H1 (cell line): ENCODE measurements at regions not wholly inside any gene's neighbourhood (a gene's known extent, or its start where the extent isn't known, plus 50 kb on each side); places are given as distances from the start of the nearest gene placed in this dataset.

Experiments
- CTCF ChIA-PET: fragments of 300-600 bp; sonication (Branson Sonifier 250); formaldehyde crosslinking; loops from one replicate; lab custom pipeline; 2021; ENCODE audit not compliant: partially characterized antibody; lab: Charles Lee
- POLR2A ChIA-PET: fragments of 300-600 bp; sonication (Branson Sonifier 250); formaldehyde crosslinking; loops from one replicate; lab custom pipeline; 2021; ENCODE audit warnings: inconsistent platforms; ENCODE audit not compliant: partially characterized antibody; lab: Charles Lee
- DNase-seq, 2 experiments: peaks; one replicate each; pipeline versions ENCODE4 v3.0.0 to v3.0.0-alpha.2; 2010 to 2022; ENCODE audit warnings: low spot score in 2 of 2, low read depth in 1 of 2, mixed read lengths in 1 of 2
- FAIRE-seq: peaks from 2 replicates; lab custom pipeline; 2011; peaks lifted over from hg19 to GRCh38; lab: Jason Lieb, UNC
- H2AFZ ChIP-seq: 2 replicates; pipeline ENCODE4 v1.8.1; 2012; ENCODE audit warnings: low read length, inconsistent platforms
- H2AK5ac ChIP-seq: 2 replicates; pipeline ENCODE4 v1.6.1; 2013; ENCODE audit warnings: low read depth, low read length
- H2BK120ac ChIP-seq: replicated peaks from 2 replicates; pipeline ENCODE3; 2013; ENCODE audit warnings: low read depth, low read length, inconsistent platforms
- H2BK12ac ChIP-seq: 2 replicates; pipeline ENCODE4 v1.6.1; 2013; ENCODE audit warnings: low read depth, low read length
- H2BK15ac ChIP-seq: 2 replicates; pipeline ENCODE4 v1.6.1; 2013; ENCODE audit warnings: low read length
- H2BK20ac ChIP-seq: 2 replicates; pipeline ENCODE4 v1.6.1; 2013; ENCODE audit warnings: low read length
- H2BK5ac ChIP-seq: 2 replicates; pipeline ENCODE4 v1.6.1; 2013; ENCODE audit warnings: low read depth, low read length
- H3K14ac ChIP-seq: 2 replicates; pipeline ENCODE4 v1.6.1; 2013; ENCODE audit warnings: inconsistent platforms; ENCODE audit not compliant: insufficient read length
- H3K18ac ChIP-seq: 2 replicates; pipeline ENCODE4 v1.6.1; 2013; ENCODE audit warnings: low read length; ENCODE audit errors: extremely low read depth
- H3K23ac ChIP-seq: 2 replicates; pipeline ENCODE4 v1.6.1; 2013; ENCODE audit warnings: inconsistent platforms; ENCODE audit not compliant: insufficient read length
- H3K23me2 ChIP-seq: 2 replicates; pipeline ENCODE4 v1.6.1; 2013; ENCODE audit warnings: low read depth, low read length
- H3K27ac ChIP-seq: 2 replicates; pipeline ENCODE4 v1.6.1; 2011; ENCODE audit warnings: low read depth, low read length, inconsistent platforms
- H3K27me3 ChIP-seq, 4 experiments: replicated peaks in 1 of 4; 1 replicate in 1 of 4; 2 replicates in 3 of 4; pipeline versions ENCODE4 v1.6.1 to v1.8.1; 2011 to 2013; ENCODE audit warnings: low read length in 3 of 4, mild to moderate bottlenecking in 3 of 4, inconsistent platforms in 2 of 4, mixed read lengths in 2 of 4, moderate library complexity in 1 of 4; ENCODE audit not compliant: control insufficient read depth in 3 of 4, insufficient read depth in 3 of 4; ENCODE audit errors: extremely low read depth in 1 of 4
- H3K36me3 ChIP-seq, 4 experiments: 2 replicates each; pipeline versions ENCODE4 v1.6.1 to v1.8.1; 2011 to 2013; ENCODE audit warnings: mild to moderate bottlenecking in 4 of 4, low read length in 3 of 4, moderate library complexity in 2 of 4, control low read depth in 1 of 4, inconsistent platforms in 1 of 4; ENCODE audit not compliant: insufficient read depth in 4 of 4, control insufficient read depth in 2 of 4
- H3K4ac ChIP-seq: replicated peaks from 2 replicates; pipeline ENCODE3; 2013; ENCODE audit warnings: low read length, low read depth, mixed read lengths, inconsistent platforms; ENCODE audit not compliant: insufficient read length
- H3K4me1 ChIP-seq, 4 experiments: replicated peaks in 1 of 4; 1 replicate in 1 of 4; 2 replicates in 3 of 4; pipeline versions ENCODE4 v1.6.1 to v1.8.1; 2011 to 2013; ENCODE audit warnings: low read length in 3 of 4, inconsistent platforms in 2 of 4, mixed read lengths in 1 of 4; ENCODE audit not compliant: insufficient read depth in 4 of 4, control insufficient read depth in 3 of 4
- H3K4me2 ChIP-seq, 2 experiments: 2 replicates each; pipeline versions ENCODE4 v1.6.1 to v1.8.1; 2011 to 2013; ENCODE audit warnings: low read depth in 2 of 2, low read length in 2 of 2, control low read depth in 1 of 2, inconsistent platforms in 1 of 2, mild to moderate bottlenecking in 1 of 2; ENCODE audit not compliant: insufficient read depth in 1 of 2
- H3K4me3 ChIP-seq, 4 experiments: fragments of 200-600, 300-600 bp in 1 of 4; sonication (generic), shearing (Covaris generic), sonication (Bioruptor Twin) in 1 of 4; 2 replicates each; pipeline versions ENCODE4 v1.5.1 to v1.8.1; 2011 to 2016; ENCODE audit warnings: low read length in 4 of 4, low read depth in 3 of 4, control low read depth in 2 of 4, inconsistent platforms in 2 of 4, mild to moderate bottlenecking in 2 of 4, mixed read lengths in 1 of 4, moderate library complexity in 1 of 4; ENCODE audit not compliant: insufficient read depth in 2 of 4; ENCODE audit errors: extremely low read depth in 1 of 4
- H3K56ac ChIP-seq: replicated peaks from 2 replicates; pipeline ENCODE3; 2013; ENCODE audit warnings: low read depth, mild to moderate bottlenecking, mixed read lengths, low read length, inconsistent platforms; ENCODE audit not compliant: insufficient read length
- H3K79me1 ChIP-seq: 2 replicates; pipeline ENCODE4 v1.6.1; 2013; ENCODE audit warnings: low read depth, low read length, control low read depth
- H3K79me2 ChIP-seq, 2 experiments: 2 replicates each; pipeline versions ENCODE4 v1.6.1 to v1.8.1; 2012 to 2013; ENCODE audit warnings: low read length in 2 of 2, mild to moderate bottlenecking in 2 of 2, inconsistent platforms in 1 of 2; ENCODE audit not compliant: insufficient read depth in 2 of 2, control insufficient read depth in 1 of 2
- H3K9ac ChIP-seq, 4 experiments: replicated peaks in 1 of 4; 1 replicate in 1 of 4; 2 replicates in 3 of 4; pipeline versions ENCODE4 v1.6.1 to v1.8.1; 2011 to 2013; ENCODE audit warnings: low read depth in 3 of 4, low read length in 3 of 4, control low read depth in 2 of 4, mild to moderate bottlenecking in 2 of 4, moderate library complexity in 2 of 4, inconsistent platforms in 1 of 4; ENCODE audit errors: extremely low read depth in 1 of 4
- H3K9me3 ChIP-seq, 2 experiments: 2 replicates each; pipeline versions ENCODE4 v1.6.1 to v1.8.1; 2012 to 2013; ENCODE audit warnings: mild to moderate bottlenecking in 2 of 2, moderate library complexity in 2 of 2, control low read depth in 1 of 2, inconsistent platforms in 1 of 2, low read depth in 1 of 2, low read length in 1 of 2, mixed read lengths in 1 of 2; ENCODE audit not compliant: insufficient read depth in 2 of 2
- H4K20me1 ChIP-seq, 2 experiments: replicated peaks in 1 of 2; 2 replicates each; pipeline versions ENCODE3 to v1.8.1; 2011 to 2013; ENCODE audit warnings: inconsistent platforms in 2 of 2, low read length in 2 of 2, mild to moderate bottlenecking in 1 of 2; ENCODE audit not compliant: insufficient read depth in 2 of 2, control insufficient read depth in 1 of 2
- H4K5ac ChIP-seq: 2 replicates; pipeline ENCODE4 v1.6.1; 2013; ENCODE audit warnings: low read length, low read depth, mixed read lengths, inconsistent platforms; ENCODE audit not compliant: insufficient read length
- H4K8ac ChIP-seq: 2 replicates; pipeline ENCODE4 v1.8.0; 2013; ENCODE audit warnings: mild to moderate bottlenecking, moderate library complexity, low read length, inconsistent platforms; ENCODE audit not compliant: insufficient read depth; ENCODE audit errors: extremely low read depth
- H4K91ac ChIP-seq: replicated peaks from 2 replicates; pipeline ENCODE3; 2013; ENCODE audit warnings: low read length, mixed read lengths, inconsistent platforms; ENCODE audit not compliant: insufficient read length
- ASH2L ChIP-seq: fragments of 200-600, 300-600 bp; sonication (generic); IDR thresholded peaks from one replicate; pipeline ENCODE4 v1.7.1; 2017; ENCODE audit warnings: low read length
- CBX8 ChIP-seq: fragments of 300-800, 300-1000 bp; sonication (generic); IDR thresholded peaks from 2 replicates; pipeline ENCODE4 v1.7.1; 2016; ENCODE audit warnings: low read depth, low read length, borderline replicate concordance
- CHD1 ChIP-seq: IDR thresholded peaks from 2 replicates; pipeline ENCODE4 v1.6.1; 2012; ENCODE audit warnings: low read depth, low read length, improper control_type of control experiment
- CTBP2 ChIP-seq: IDR thresholded peaks from 2 replicates; pipeline ENCODE4 v1.7.0; 2011; ENCODE audit warnings: borderline replicate concordance, mild to moderate bottlenecking, moderate library complexity, mixed read lengths, low read length; ENCODE audit not compliant: insufficient read depth, insufficient read length
- E2F6 ChIP-seq: IDR thresholded peaks from 2 replicates; pipeline ENCODE4 v1.6.1; 2012; ENCODE audit warnings: inconsistent platforms
- GTF2F1 ChIP-seq: IDR thresholded peaks from 2 replicates; pipeline ENCODE4 v1.6.1; 2012; ENCODE audit warnings: low read depth, low read length, improper control_type of control experiment, borderline replicate concordance
- KDM4A ChIP-seq: IDR thresholded peaks from one replicate; pipeline ENCODE4 v1.7.1; 2012; ENCODE audit warnings: low read depth, mild to moderate bottlenecking, moderate library complexity, low read length, inconsistent platforms; ENCODE audit not compliant: severe bottlenecking
- POLR2AphosphoS5 ChIP-seq: IDR thresholded peaks from 2 replicates; pipeline ENCODE4 v1.6.1; 2011; ENCODE audit warnings: low read depth, low read length
- SIX5 ChIP-seq: IDR thresholded peaks from 2 replicates; pipeline ENCODE4 v1.6.1; 2011; ENCODE audit warnings: mild to moderate bottlenecking, low read depth, low read length
- SP1 ChIP-seq: IDR thresholded peaks from 2 replicates; pipeline ENCODE4 v1.6.1; 2011; ENCODE audit warnings: low read depth, low read length
- TAF1 ChIP-seq: IDR thresholded peaks from 2 replicates; pipeline ENCODE4 v1.6.1; 2011; ENCODE audit warnings: mild to moderate bottlenecking, low read depth, low read length
- WGBS, 2 experiments: shearing (Covaris generic) in 1 of 2; methylation state at CpG; one replicate each; pipeline versions ENCODE4 v1.1.6 to v1.1.7; 2013 to 2015; ENCODE audit warnings: low lambda C conversion rate in 2 of 2, mixed read lengths in 2 of 2, inconsistent platforms in 1 of 2, low coverage in 1 of 2, missing lambda C conversion rate in 1 of 2; ENCODE audit not compliant: insufficient replicate concordance in 2 of 2, insufficient coverage in 1 of 2, insufficient read length in 1 of 2; ENCODE audit errors: extremely low coverage in 1 of 2, missing lambda C conversion rate in 1 of 2; 5-methylcytosine and 5-hydroxymethylcytosine counted together

GRCh38 chr7:130993671-130994365 lies 259.8 kb upstream of the KLF14 start:
- no peak overlapping the region for H4K5ac ChIP-seq
- H3K4me3 ChIP-seq = no peak overlapping the region
- no peaks in the 10 kb centered on the region for H3K36me3 ChIP-seq
- no peaks in the 10 kb centered on the region for H3K79me2 ChIP-seq
- H3K27ac ChIP-seq = no peak overlapping the region
- H2BK20ac ChIP-seq = no peak overlapping the region
- no peak overlapping the region for H4K91ac ChIP-seq
- no peaks in the 10 kb centered on the region for H3K27me3 ChIP-seq
- no peaks in the 10 kb centered on the region; the same call in 1 of the 2 replicates for H3K79me1 ChIP-seq
- 86% methylated on average over 7 of the region's 11 CpGs; no CpG with 5 or more reads in 1 of the 2 experiments for WGBS, 2 experiments
- H4K8ac ChIP-seq = no peak overlapping the region
- H2BK15ac ChIP-seq = no peak overlapping the region
- no peak overlapping the region for H2BK5ac ChIP-seq
- no peaks in the 10 kb centered on the region for H3K23me2 ChIP-seq
- H3K23ac ChIP-seq = no peak overlapping the region
- FAIRE-seq = no peak
- no peak overlapping the region for H3K14ac ChIP-seq
- no peak overlapping the region for H2AFZ ChIP-seq
- no peak overlapping the region for H3K9ac ChIP-seq
- no peak overlapping the region for H3K4ac ChIP-seq
- no peak overlapping the region for H3K18ac ChIP-seq
- H2BK12ac ChIP-seq = no peak overlapping the region
- peaks cover 0 to 2% of the 10 kb centered on the region in 2 experiments for H4K20me1 ChIP-seq
- H3K56ac ChIP-seq = no peak overlapping the region
- H3K9me3 ChIP-seq = no peaks in the 10 kb centered on the region
- no peak for DNase-seq
- no peak overlapping the region for H2AK5ac ChIP-seq
- ChIA-PET CTCF (interaction anchor here (1.4 to 4.0 kb wide), 3 partner anchors 11 to 98 kb away, joined by 4 to 25 read pairs (median 14); no protein-coding TSS in a partner anchor), POLR2A (no interaction called here)
- H2BK120ac ChIP-seq = no peak overlapping the region
- H3K4me1 ChIP-seq = peaks cover 0 to 10% (median under 1%) of the 10 kb centered on the region in 4 experiments; a peak in 1 of 7 replicates
- no peak overlapping the region for H3K4me2 ChIP-seq
- TF ChIP-seq ASH2L (no peak), GTF2F1 (no peak), CTBP2 (no peak), E2F6 (no peak), POLR2AphosphoS5 (no peak), SIX5 (no peak), TAF1 (no peak), KDM4A (no peak), CBX8 (no peak), SP1 (no peak), CHD1 (no peak)
